HepG2 (cell line): ENCODE measurements at regions not wholly inside any gene's neighbourhood (a gene's known extent, or its start where the extent isn't known, plus 50 kb on each side); places are given as distances from the start of the nearest gene placed in this dataset.
"Not testable (repeated sequence)": the region's sequence is repeated elsewhere in the genome, so short reads cannot be mapped to it uniquely, and the experiment has no call there.

Experiments
- ATAC-seq: fragments of 200-7000 bp; cut with Tn5 transposase; 3 replicates; pipeline ENCODE4 v1.9.1; 2020; ENCODE audit warnings: mild to moderate bottlenecking, moderate library complexity
- BruUV-seq: library from RNA; stranded (reverse); fragments of 400-500 nt; replicated peaks from 2 replicates; lab custom pipeline; 2021; lab: Mats Ljungman, UMichigan
- CTCF ChIA-PET: fragments of 300-600 bp; formaldehyde crosslinking; extraction: SDS; loops from one replicate; lab custom pipeline; 2021; ENCODE audit warnings: low total read pairs, inconsistent platforms, low intra/inter-chr PET ratio; lab: Yijun Ruan, JAX
- POLR2A ChIA-PET: fragments of 350-600 bp; sonication (Branson Sonifier 250); formaldehyde crosslinking; loops from one replicate; lab custom pipeline; 2020; ENCODE audit warnings: antibody characterized with exemption, inconsistent platforms; lab: Yijun Ruan, JAX
- DNase-seq: peaks from one replicate; pipeline ENCODE4 v3.0.0-alpha.2; 2015; ENCODE audit warnings: low spot score
- FAIRE-seq: peaks from 3 replicates; lab custom pipeline; 2011; peaks lifted over from hg19 to GRCh38; lab: Jason Lieb, UNC
- H2AFZ ChIP-seq: one replicate; pipeline ENCODE4 v1.6.1; 2011; ENCODE audit warnings: low read length, inconsistent platforms
- H3K27ac ChIP-seq: fragments of 300-600 bp; 3 replicates; pipeline ENCODE4 v1.8.0; 2011; ENCODE audit warnings: mixed run types, mild to moderate bottlenecking, mixed read lengths, low read length, inconsistent platforms; ENCODE audit not compliant: insufficient read depth; ENCODE audit errors: extremely low read length
- H3K27me3 ChIP-seq, 2 experiments: fragments of 200-600 bp in 1 of 2; 2 replicates in 1 of 2; 3 replicates in 1 of 2; pipeline versions ENCODE4 v1.6.0 to v1.8.0; 2011; ENCODE audit warnings: low read length in 2 of 2, mild to moderate bottlenecking in 2 of 2, moderate library complexity in 2 of 2, inconsistent platforms in 1 of 2; ENCODE audit not compliant: insufficient read depth in 2 of 2, control insufficient read depth in 1 of 2
- H3K36me3 ChIP-seq, 2 experiments: fragments of 200-600 bp in 1 of 2; replicated peaks in 1 of 2; 2 replicates in 1 of 2; 3 replicates in 1 of 2; pipeline versions ENCODE4 v1.5.1 to v1.8.0; 2011; ENCODE audit warnings: low read length in 2 of 2, inconsistent platforms in 1 of 2; ENCODE audit not compliant: insufficient read depth in 2 of 2, control insufficient read depth in 1 of 2
- H3K4me1 ChIP-seq: 2 replicates; pipeline ENCODE4 v1.5.1; 2012; ENCODE audit warnings: low read length, inconsistent platforms; ENCODE audit not compliant: insufficient read depth
- H3K4me2 ChIP-seq: 2 replicates; pipeline ENCODE4 v1.6.0; 2011; ENCODE audit warnings: low read depth, low read length, inconsistent platforms
- H3K4me3 ChIP-seq, 3 experiments: fragments of 200-600 bp in 1 of 3; sonication (generic), shearing (Covaris generic) in 1 of 3; replicated peaks in 1 of 3; 2 replicates each; pipeline ENCODE4 v1.5.1; 2011 to 2016; ENCODE audit warnings: low read length in 3 of 3, inconsistent platforms in 2 of 3, low read depth in 2 of 3, mild to moderate bottlenecking in 2 of 3, control low read depth in 1 of 3, mixed read lengths in 1 of 3; ENCODE audit not compliant: insufficient read depth in 1 of 3
- H3K79me2 ChIP-seq: one replicate; pipeline ENCODE4 v1.6.1; 2011; ENCODE audit warnings: low read length, inconsistent platforms; ENCODE audit not compliant: insufficient read depth
- H3K9ac ChIP-seq: 2 replicates; pipeline ENCODE4 v1.6.0; 2011; ENCODE audit warnings: mild to moderate bottlenecking, low read depth, low read length, inconsistent platforms; ENCODE audit not compliant: insufficient read depth
- H3K9me3 ChIP-seq: 2 replicates; pipeline ENCODE4 v1.5.1; 2012; ENCODE audit warnings: mild to moderate bottlenecking, low read length
- H4K20me1 ChIP-seq: 2 replicates; pipeline ENCODE4 v1.6.0; 2011; ENCODE audit warnings: inconsistent platforms, mild to moderate bottlenecking, low read length, moderate library complexity; ENCODE audit not compliant: insufficient read depth
- CTCF ChIP-seq: sonication (generic); formaldehyde crosslinking; IDR thresholded peaks from 2 replicates; pipeline ENCODE4 v1.5.0; 2020; ENCODE audit warnings: mild to moderate bottlenecking, missing genetic modification reagents, moderate library complexity
- HBP1 ChIP-seq: IDR thresholded peaks from 2 replicates; pipeline ENCODE4 v1.6.1; 2016; ENCODE audit warnings: low read depth, control low read depth
- MXD4 ChIP-seq: IDR thresholded peaks from 2 replicates; pipeline ENCODE4 v1.6.1; 2016; ENCODE audit warnings: mild to moderate bottlenecking, missing biosample characterization, missing genetic modification reagents
- NFKB2 ChIP-seq: sonication (generic); formaldehyde crosslinking; IDR thresholded peaks from 2 replicates; pipeline ENCODE4 v1.4.0; 2020; ENCODE audit warnings: missing genetic modification reagents, borderline replicate concordance
- NONO ChIP-seq, 2 experiments: fragments of 450-650 bp in 1 of 2; sonication (generic) in 1 of 2; formaldehyde crosslinking in 1 of 2; IDR thresholded peaks in 1 of 2; conservative IDR thresholded peaks in 1 of 2; 2 replicates each; pipeline versions ENCODE4 v1.6.1 to v1.8.0; 2017 to 2022; ENCODE audit warnings: mild to moderate bottlenecking in 1 of 2, missing genetic modification reagents in 1 of 2, moderate library complexity in 1 of 2
- PRPF4 ChIP-seq: fragments of 200-400 bp; formaldehyde crosslinking; IDR thresholded peaks from 2 replicates; pipeline ENCODE4 v1.6.1; 2016; ENCODE audit warnings: low read length, low read depth; ENCODE audit not compliant: poor library complexity, severe bottlenecking
- SMC3 ChIP-seq: IDR thresholded peaks from 2 replicates; pipeline ENCODE4 v1.6.1; 2011; ENCODE audit warnings: low read length, improper control_type of control experiment
- STAG1 ChIP-seq: sonication (generic); formaldehyde crosslinking; IDR thresholded peaks from 2 replicates; pipeline ENCODE4 v1.4.0; 2020; ENCODE audit warnings: missing genetic modification reagents
- ZNF24 ChIP-seq: fragments of 450-650 bp; IDR thresholded peaks from 2 replicates; pipeline ENCODE4 v1.6.1; 2017; ENCODE audit warnings: antibody characterized with exemption, mild to moderate bottlenecking
- ZNF333 ChIP-seq: sonication (generic); formaldehyde crosslinking; IDR thresholded peaks from 2 replicates; pipeline ENCODE4 v1.4.0; 2020; ENCODE audit warnings: mild to moderate bottlenecking, missing genetic modification reagents, borderline replicate concordance
- ZNF350 ChIP-seq: sonication (generic); formaldehyde crosslinking; IDR thresholded peaks from 2 replicates; pipeline ENCODE4 v1.4.0; 2020; ENCODE audit warnings: mild to moderate bottlenecking, low read depth, missing genetic modification reagents, borderline replicate concordance
- WGBS: methylation state at CpG from one replicate; pipeline ENCODE4 v1.1.6; 2017; ENCODE audit warnings: low lambda C conversion rate; 5-methylcytosine and 5-hydroxymethylcytosine counted together
- in situ Hi-C: cut with HindIII; loops from 2 replicates; pipeline ENCODE4 v1.10.0; 2017; ENCODE audit warnings: low pct_unique_long_range_greater_than_20kb; ENCODE audit not compliant: extremely low pct_ligation_motif_present
- intact Hi-C: fragments of 100-400 bp; cut with micrococcal nuclease; formaldehyde crosslinking; loops from one replicate; pipeline ENCODE4 v1.10.0; 2022; ENCODE audit not compliant: unreplicated experiment

- FAIRE-seq, result no peak
- intact Hi-C loops (no loop called here), in situ Hi-C loops (no loop called here)
- ChIA-PET CTCF (no interaction called here), POLR2A (no interaction called here)
- Histone ChIP-seq H3K9ac (no peak overlapping the region), H4K20me1 (no peaks in the 10 kb centered on the region), H2AFZ (no peak overlapping the region), H3K36me3 (no peaks in the 10 kb centered on the region), H3K9me3 (no peaks in the 10 kb centered on the region), H3K4me3 (no peak overlapping the region), H3K79me2 (no peaks in the 10 kb centered on the region), H3K27me3 (no peaks in the 10 kb centered on the region), H3K4me2 (no peak overlapping the region), H3K27ac (no peak overlapping the region), H3K4me1 (no peaks in the 10 kb centered on the region)
- BruUV-seq, result no TSS peak
- peak; percentile 96 for ATAC-seq
- TF ChIP-seq NONO (IDR thresholded peaks at IDR 0.05), result no peak
- TF ChIP-seq NONO (CRISPR knock-in tag; conservative IDR thresholded peaks at IDR 0.05), result no peak
- no peak for TF ChIP-seq HBP1 (CRISPR knock-in tag)
- TF ChIP-seq CTCF (CRISPR knock-in tag), result peak; percentile 61
- TF ChIP-seq ZNF350 (CRISPR knock-in tag), result no peak
- TF ChIP-seq PRPF4, result no peak
- TF ChIP-seq ZNF24, result no peak
- no peak for TF ChIP-seq NFKB2 (CRISPR knock-in tag)
- TF ChIP-seq STAG1 (CRISPR knock-in tag), result peak; percentile 69
- no peak for TF ChIP-seq ZNF333
- no peak for TF ChIP-seq MXD4
- peak; percentile 39; the same call in 1 of the 2 replicates for TF ChIP-seq SMC3
- WGBS, result 27% methylated on average over 5 of the region's 6 CpGs
- no peak for DNase-seq
Observed at GRCh38 chr4:188403272-188403671, 264.0 kb downstream of the TRIML1 start.

DNA sequence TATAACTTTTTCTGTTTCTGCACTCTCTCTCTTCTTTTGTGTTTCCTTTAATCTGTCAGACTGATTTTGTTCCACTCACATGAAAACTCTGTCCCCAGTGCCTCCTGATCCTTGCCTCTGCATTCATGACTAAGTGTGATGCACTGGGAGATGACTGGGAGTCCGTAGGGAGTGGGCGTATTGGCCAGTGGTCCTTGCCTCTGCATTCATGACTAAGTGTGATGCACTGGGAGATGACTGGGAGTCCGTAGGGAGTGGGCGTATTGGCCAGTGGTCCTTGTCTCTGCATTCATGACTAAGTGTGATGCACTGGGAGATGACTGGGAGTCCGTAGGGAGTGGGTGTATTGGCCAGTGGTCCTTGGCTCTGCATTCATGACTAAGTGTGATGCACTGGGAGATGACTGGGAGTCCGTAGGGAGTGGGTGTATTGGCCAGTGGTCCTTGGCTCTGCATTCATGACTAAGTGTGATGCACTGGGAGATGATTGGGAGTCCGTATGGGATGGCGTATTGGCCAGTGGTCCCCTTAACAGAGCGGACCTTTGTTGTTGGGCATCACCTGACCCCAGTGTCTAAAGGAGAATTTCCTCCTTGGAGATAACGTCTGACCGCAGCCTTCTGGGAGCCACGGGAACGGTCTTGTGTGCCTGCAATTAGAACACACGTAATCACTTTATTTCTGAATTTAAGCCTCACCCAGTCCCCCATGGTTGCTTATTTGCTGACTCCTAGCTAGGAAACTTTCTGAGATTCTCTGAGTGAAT lies 266.0 kb downstream of the TRIML1 start:
- CTCF ChIA-PET, ATAC-seq, in situ Hi-C loops, H3K79me2 ChIP-seq, BruUV-seq, H3K9me3 ChIP-seq, H3K4me2 ChIP-seq, H3K27me3 ChIP-seq, H3K9ac ChIP-seq, H4K20me1 ChIP-seq, intact Hi-C loops, H3K4me1 ChIP-seq, H3K27ac ChIP-seq, DNase-seq, H3K4me3 ChIP-seq, FAIRE-seq, H2AFZ ChIP-seq, POLR2A ChIA-PET, H3K36me3 ChIP-seq: not testable (repeated sequence)
- WGBS, result 12% methylated on average over 9 of the region's 14 CpGs
